HG03571 (cell line): ENCODE measurements at regions not wholly inside any gene's neighbourhood (a gene's known extent, or its start where the extent isn't known, plus 50 kb on each side); places are given as distances from the start of the nearest gene placed in this dataset.
A peak's percentile ranks its signal among the peaks of the same experiment; 100 is the strongest.

Experiments
- ATAC-seq: cut with Tn5 transposase; IDR thresholded peaks from one replicate; pipeline ENCODE4 v1.9.1; 2021; ENCODE audit not compliant: unreplicated experiment

- ATAC-seq, result no peak
These were observed 137.4 kb upstream of the RPL10L start for GRCh38 chr14:46788994-46789393.

GRCh38 chr14:46782281-46782680 lies 130.7 kb upstream of the RPL10L start:
- ATAC-seq, result no peak

GRCh38 chr14:46769292-46769691 lies 117.7 kb upstream of the RPL10L start:
- ATAC-seq, result peak; percentile 99

GRCh38 chr14:46747001-46747652 lies 95.5 kb upstream of the RPL10L start:
- ATAC-seq, result no peak

GRCh38 chr14:46734286-46734685 lies 82.7 kb upstream of the RPL10L start:
- ATAC-seq, result no peak

GRCh38 chr14:46717211-46717610 lies 65.6 kb upstream of the RPL10L start:
- no peak for ATAC-seq
